Endothelial cell of hepatic sinusoid (primary cell): ENCODE measurements at regions not wholly inside any gene's neighbourhood (a gene's known extent, or its start where the extent isn't known, plus 50 kb on each side); places are given as distances from the start of the nearest gene placed in this dataset.

Source experiments
- in situ Hi-C: cut with HindIII; loops from 2 replicates; pipeline ENCODE4 v1.10.0; 2017; ENCODE audit warnings: low sequenced_read_pairs

DNA sequence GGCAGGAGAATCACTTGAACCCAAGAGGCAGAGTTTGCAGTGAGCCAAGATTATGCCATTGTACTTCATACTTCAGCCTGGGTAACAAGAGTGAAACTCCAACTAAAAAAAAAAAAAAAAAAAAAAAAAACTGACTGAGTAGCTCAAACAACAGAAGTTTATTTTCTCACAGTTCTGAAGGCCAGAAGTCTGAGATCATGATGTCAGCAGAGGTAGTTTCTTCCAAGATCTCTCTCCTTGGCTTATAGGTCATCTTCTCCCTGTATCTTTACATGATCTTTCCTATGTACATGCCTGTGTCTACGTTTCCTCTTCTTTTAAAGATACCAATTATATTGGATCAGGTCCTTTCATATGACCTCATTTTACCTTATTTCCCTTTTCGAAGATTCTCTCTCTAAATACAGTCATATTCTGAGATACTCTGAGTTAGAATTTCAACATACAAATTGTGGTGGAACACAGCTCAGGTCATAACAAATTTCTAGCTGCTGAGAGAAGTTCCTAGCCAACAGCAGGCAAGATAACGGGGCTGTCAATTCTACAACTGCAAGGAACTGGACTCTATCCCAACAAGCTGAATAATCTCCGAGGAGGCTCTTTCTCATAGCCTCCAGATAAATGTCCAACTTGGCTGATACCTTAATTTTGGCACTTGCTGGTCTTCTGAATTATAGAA lies 187.7 kb upstream of the ADAMTS5 start:
- in situ Hi-C loops = no loop called here

GRCh38 chr21:27152996-27153395 lies 186.1 kb upstream of the ADAMTS5 start:
- in situ Hi-C loops = no loop called here

- in situ Hi-C loops = no loop called here
These were observed 182.1 kb upstream of the ADAMTS5 start for GRCh38 chr21:27149034-27149433.

- in situ Hi-C loops = no loop called here
These were observed 179.4 kb upstream of the ADAMTS5 start for GRCh38 chr21:27146268-27146667.

- in situ Hi-C loops = no loop called here
These were observed 178.4 kb upstream of the ADAMTS5 start for GRCh38 chr21:27145134-27145798.

DNA sequence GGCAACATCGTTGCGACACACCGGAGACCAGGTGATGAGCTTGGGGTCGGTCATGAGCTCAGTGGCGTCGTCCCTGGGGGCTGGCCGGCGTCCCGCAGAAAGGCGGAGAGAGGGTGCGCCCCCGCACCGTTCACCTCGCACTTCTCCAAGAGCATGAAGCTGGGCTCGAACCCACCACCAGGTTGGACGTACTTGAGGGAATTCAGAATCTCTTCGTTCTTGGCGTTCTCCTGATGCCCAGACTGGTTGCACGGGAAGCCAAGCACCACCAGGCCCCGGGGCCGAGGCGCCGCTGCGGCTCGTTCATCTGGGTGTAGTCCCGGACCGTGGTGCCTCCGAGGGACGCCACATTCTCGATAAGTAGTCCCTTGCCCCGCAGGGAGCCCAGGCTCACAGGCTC lies 176.6 kb upstream of the ADAMTS5 start:
- in situ Hi-C loops = no loop called here

- in situ Hi-C loops = no loop called here
These were observed 172.6 kb upstream of the ADAMTS5 start for GRCh38 chr21:27139526-27139925.

- in situ Hi-C loops = no loop called here
These were observed 167.6 kb upstream of the ADAMTS5 start for GRCh38 chr21:27134516-27134915.

DNA sequence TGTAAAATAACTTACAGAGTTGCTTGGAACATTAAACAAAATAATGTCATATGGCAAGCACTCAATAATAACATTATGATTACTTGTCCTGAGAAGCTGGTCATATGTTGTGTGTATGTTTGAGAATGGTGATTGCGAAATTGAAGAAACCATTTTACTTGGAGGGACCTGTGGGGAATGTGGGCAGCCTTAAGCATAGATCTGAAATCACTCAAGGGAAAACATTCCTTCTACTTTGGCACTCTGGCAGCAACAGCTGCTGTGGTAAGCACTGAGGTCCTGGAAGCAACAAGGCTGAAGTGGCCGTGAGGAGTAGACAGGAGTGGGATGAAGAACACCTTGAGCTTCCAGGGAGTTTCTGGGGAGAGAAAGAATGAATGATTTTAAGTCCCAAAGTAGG lies 165.4 kb upstream of the ADAMTS5 start:
- in situ Hi-C loops = no loop called here

DNA sequence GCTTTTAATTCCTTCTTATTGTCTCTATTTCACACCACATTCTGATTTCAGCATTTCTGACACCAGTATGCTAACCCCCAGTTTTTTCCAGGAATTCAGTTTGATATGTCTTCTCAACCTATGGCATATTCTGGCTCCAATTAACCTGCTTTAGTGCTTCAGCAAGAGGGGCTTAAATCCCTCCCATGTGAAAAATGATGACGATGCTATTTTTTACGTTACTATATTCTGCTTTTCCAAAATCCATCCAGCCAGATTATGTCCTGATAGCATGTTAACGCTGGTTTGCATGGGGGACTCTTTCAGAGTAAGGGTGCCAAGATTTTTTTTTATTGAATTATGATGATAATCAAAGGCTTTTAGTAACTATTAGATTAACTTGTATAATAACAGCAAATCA lies 163.3 kb upstream of the ADAMTS5 start:
- in situ Hi-C loops = no loop called here

GRCh38 chr21:27129694-27130093 lies 162.8 kb upstream of the ADAMTS5 start:
- in situ Hi-C loops = no loop called here

- in situ Hi-C loops = no loop called here
These were observed 162.3 kb upstream of the ADAMTS5 start for GRCh38 chr21:27129215-27129614.

DNA sequence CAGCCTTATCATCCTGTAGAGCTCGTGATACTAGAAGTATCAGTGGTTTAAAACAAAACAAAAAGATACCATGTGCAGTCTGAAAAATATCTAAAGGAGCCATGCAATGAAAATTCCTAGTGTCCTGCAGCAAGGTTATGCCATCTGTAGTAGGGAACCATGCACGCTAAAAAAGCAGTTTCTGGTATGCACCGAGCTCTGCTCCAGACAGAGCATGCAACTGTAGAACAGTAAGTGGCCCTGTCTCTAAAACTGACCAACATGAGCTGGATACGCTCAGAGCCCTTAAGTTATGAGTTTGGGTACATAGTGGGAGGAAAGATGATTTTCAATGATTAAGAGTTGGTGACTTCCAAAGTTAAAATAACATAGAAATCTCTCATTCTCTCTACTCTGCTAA lies 159.3 kb upstream of the ADAMTS5 start:
- in situ Hi-C loops = no loop called here

DNA sequence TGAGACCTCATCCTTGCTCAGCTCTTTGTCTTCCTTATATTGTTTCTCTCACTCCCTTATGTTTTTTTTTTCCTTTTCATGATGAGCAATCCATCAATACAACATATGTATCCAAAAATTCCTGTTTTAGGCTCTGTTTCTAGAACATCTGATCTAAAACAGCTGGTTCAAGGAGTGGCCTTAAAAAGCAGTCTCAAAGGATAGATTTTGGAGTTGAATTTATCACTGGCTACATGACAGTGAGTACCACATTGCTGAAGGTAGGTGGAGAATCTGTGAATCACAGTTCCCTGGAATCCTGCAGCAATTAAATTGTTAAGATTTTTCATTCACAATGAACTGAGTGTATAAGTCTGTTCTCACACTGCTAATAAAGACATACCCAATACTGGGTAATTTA lies 155.8 kb upstream of the ADAMTS5 start:
- in situ Hi-C loops = no loop called here

- in situ Hi-C loops = no loop called here
These were observed 147.2 kb upstream of the ADAMTS5 start for GRCh38 chr21:27114111-27114510.

DNA sequence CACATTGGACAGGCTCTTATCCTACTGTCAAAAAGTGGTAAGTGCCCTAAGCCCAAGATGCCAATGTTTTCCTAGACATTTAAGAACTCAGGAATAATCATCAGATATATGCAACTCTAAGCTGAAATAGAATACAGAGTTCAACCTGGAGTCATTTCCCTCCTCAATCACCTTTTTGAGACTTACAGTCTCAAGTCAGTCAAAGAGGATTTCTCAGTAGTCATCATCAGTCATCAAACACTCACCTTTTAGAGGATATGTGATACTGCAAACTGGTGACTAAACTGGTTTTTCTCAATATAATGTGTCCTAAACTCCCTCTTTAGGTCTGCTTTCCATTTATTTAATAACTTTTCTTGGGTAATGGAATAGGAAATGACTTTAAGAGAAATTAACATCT lies 145.3 kb upstream of the ADAMTS5 start:
- in situ Hi-C loops = no loop called here

- in situ Hi-C loops = no loop called here
These were observed 144.1 kb upstream of the ADAMTS5 start for GRCh38 chr21:27110956-27111355.

DNA sequence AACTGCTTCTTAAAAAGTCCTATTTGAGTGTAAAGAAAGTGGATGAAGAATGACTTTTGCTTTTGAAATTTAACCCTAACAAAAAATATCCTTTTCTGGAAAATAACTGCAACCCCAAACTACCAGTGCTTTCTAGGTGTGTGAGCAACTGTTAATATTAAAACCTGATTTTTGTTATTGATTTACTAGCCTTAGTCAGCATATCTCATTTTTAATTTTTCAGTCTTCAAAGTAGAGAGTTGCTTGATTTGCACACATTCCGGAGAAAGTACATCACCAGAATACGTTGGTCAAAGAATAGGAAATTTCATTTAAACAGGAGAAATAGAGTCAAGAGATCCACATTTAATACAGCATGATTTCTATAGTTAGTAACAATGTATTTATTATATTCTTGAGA lies 141.8 kb upstream of the ADAMTS5 start:
- in situ Hi-C loops = no loop called here

DNA sequence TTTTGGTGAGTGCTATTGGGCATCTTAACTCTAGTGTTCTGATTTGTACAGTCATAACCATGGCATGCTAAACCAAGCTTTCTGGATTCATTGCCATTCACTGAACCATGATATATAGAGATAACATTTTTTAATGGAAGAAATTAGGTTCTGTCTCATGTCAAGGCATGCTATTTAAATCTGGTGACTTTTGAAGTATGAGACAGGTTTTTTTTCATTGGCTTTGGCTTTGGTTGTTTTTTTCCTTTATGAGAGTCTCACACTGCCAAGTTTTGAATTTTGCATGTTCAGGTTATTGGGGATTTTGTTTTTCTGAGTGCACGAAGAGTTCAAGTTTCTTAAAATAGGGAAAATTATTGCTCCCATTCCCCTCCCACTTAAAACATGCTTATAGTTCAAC lies 141.3 kb upstream of the ADAMTS5 start:
- in situ Hi-C loops = no loop called here

- in situ Hi-C loops = no loop called here
These were observed 138.1 kb upstream of the ADAMTS5 start for GRCh38 chr21:27104846-27105431.

DNA sequence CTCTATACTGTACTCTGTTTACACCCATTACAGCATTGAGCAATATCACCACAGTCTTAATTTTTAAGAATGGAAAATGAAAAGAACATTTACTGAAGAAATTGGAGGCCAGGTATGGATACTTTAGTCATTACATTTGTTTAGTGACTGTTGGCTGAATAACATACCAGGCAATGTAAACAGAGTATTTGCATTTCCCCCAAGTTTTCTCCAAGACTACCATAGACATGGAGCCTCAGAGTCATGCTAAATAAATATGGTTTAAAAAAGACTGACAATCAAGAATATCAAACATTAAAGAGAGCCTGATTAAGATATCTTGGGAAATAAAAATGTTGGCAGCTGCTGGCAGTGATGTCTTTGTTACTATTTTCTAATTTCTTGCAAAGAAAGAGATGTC lies 136.9 kb upstream of the ADAMTS5 start:
- in situ Hi-C loops = no loop called here

- in situ Hi-C loops = no loop called here
These were observed 134.6 kb upstream of the ADAMTS5 start for GRCh38 chr21:27101523-27101922.
